Stimulated activated naive CD4-positive, alpha-beta T cell (primary cell): ENCODE measurements at regions not wholly inside any gene's neighbourhood (a gene's known extent, or its start where the extent isn't known, plus 50 kb on each side); places are given as distances from the start of the nearest gene placed in this dataset.
"Not testable (repeated sequence)": the region's sequence is repeated elsewhere in the genome, so short reads cannot be mapped to it uniquely, and the experiment has no call there.

ENCODE experiments used
- DNase-seq, 6 experiments: peaks; one replicate each; lab custom pipeline; 2025; lab: John Stamatoyannopoulos, UW

DNA sequence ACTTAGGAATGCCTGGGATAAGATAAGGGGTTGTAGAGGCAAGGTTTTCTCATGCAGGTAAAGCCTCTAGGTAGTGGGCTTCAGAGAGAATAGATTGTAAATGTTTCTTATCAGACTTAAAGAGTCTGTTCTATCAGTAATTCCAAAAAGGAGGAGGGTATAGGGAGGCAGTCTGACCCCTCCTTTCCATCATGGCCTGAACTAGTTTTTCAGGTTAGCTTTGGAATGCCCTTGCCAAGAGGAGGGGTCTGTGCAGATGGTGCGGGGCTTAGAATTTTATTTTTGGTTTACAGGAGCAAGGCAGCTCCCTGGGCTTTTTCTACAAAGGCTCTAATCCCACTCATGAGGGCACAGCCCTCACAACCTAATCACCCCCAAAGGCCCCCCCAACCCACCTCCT lies 135.0 kb downstream of the B3GNT2 start:
- no peak for DNase-seq

DNA sequence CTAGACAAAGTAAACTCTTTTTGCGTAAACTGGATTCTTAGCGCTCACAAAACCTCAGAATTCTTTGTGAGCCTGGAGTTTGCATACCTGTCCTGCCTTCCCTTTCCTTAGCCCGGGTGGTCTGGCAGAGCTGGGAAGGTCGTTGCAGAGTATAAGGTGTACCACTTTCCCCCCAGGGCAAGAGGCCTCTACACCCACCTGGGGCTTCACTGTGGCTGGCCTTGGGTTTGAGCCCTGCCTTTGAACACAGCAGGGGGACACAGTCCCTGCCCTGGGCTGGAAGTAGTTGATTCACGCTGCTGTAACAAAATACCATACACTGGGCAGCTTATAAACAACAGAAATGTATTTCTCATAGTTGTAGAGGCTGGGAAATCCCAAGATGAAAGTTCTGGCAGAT lies 133.9 kb downstream of the B3GNT2 start:
- no peak for DNase-seq

DNA sequence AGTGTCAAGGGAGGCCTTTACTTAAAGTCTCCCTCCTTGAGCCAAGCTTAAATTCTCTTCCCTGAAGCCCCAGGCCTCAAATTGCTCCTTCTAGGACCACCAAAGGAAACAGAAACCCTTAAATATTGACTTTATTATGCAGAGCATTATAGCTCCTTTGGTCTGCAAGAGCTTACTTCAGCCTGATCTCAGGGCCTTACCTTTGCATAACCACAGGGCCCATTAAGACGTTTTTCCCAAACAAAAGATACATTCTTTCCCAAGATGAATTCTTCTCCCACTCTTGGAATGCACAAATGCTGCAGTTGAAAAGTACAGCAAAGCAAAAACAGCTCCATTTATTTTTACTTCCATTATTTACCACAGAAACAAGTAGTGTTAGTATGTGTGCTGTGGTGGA lies 130.8 kb downstream of the B3GNT2 start:
- DNase-seq, result no peak

DNA sequence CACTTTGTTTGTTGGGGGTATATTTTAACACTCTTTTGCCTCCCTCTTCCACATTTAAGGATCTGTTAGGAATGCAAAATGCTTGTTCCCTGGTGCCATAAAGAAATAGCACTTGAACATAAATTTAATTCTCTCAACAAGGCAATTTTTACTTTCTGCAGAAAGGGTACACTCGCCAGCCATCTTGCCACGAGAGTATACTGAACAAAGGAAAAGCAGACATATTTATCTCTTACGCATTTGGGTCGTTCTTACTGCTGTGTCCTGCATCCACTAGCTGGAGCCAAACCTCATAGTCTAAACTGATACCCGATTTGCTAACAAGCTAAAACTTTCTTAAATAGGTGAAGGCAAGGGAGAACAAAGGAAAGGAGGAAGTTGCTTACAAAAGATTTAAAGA lies 129.5 kb downstream of the B3GNT2 start:
- no peak for DNase-seq

DNA sequence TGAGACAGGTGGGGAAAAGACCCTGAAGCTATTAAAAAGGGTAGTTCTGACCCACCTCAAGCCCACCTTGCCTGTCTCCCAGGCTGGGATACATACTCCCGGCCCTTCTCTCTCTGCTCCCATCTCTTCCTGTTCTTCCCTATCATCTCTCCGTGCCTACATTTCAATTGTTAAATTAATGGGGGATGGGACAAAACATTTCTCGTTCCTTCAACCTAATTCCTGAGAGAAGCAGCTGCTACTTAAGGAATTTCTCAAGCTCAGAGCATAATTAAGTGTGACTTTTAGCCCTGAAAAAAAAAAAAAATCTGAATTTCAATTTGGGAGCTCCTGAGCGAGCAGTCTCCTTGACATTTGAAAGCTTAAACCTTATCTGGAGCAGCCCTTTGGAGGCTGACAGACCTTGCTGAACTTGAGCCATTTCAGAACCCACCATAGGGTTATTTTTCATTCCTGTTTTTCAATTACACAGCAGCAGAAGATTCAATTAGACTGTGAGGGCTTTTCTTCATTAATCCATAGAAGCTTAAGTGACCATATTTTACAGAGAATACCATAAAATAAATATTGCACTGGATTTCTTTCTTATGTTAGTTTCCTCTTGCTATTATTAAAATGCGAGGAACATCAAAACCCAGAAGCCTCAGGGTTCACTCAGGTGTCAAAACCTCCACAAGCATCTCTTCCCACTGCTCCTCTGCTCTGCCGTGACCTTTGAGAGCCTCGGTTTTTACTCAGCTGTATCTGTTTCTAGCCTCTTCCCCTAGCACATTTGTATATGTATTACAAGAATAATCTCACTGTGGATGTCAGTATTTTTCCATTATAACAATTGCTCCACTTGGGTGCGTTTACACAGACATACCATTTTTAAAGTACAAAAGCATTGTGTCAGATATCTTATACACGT lies 125.7 kb downstream of the B3GNT2 start:
- DNase-seq, result no peak

DNA sequence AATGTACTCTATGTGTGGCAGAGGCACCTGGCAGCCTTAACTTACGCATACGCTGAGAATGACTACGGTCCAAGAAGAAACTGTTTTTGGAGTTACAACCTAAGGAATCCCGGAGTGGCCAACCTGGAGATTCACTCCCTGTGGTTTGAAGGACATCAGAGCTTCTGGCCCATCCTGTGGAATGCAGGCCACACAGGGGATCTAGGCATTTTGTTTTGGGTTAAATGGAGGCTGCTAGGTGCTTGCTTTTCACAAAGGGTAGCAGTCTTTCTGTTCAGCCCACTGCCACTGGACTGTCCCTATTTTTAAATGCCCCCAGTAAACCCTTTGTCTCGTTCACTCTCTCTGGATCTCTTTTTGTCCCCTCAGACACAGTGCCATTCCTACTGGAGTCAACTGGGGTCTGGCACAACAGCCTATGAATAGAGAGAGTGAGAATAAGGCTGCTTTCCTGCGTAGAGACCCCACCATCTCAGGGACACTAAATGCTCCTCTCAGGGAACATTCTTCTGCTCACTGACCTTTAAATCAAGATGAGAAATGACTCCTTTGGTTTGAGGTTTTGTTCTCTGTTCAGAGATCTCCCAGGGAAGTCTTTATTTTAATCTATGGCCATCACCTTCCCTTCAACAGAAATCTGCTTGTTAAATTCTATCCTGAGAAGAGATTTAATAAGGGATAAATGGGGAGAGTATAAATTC lies 124.9 kb downstream of the B3GNT2 start:
- DNase-seq, result no peak

DNA sequence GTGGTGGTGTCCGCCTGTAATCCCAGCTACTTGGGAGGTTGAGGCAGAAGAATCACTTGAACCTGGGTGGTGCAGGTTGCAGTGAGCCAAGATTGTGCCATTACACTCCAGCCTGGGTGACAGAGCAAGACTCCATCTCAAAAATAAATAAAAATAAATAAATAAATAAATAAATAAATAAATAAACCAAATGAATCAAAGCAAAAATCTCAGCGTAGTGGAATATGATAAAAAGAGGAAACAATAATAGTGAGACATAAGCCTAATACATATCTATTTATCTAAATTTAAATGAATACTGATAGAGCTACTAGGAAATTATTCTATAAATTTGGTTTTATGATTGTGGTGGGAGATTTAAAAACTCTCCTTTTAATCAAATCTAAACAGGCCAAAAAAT lies 124.2 kb downstream of the B3GNT2 start:
- DNase-seq, result not testable (repeated sequence)

DNA sequence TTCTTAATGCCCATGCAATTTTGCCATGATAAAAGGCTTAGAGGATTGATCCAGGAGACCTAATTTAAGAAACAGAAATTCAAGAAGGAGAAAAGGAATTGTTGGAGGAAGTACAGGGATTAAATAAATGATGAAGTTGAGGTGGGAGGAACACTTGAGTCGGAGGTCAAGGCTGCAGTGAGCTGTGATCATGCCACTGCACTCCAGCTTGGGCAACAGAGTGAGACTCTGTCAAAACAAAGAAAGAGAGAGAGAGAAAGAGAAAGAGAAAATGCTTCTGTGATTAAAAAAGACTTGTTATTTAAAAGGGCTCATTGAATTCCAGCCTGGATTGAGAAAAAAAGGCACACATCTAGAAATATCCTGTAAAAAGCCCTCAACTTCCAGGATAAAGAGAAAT lies 123.2 kb downstream of the B3GNT2 start:
- DNase-seq, result no peak

DNA sequence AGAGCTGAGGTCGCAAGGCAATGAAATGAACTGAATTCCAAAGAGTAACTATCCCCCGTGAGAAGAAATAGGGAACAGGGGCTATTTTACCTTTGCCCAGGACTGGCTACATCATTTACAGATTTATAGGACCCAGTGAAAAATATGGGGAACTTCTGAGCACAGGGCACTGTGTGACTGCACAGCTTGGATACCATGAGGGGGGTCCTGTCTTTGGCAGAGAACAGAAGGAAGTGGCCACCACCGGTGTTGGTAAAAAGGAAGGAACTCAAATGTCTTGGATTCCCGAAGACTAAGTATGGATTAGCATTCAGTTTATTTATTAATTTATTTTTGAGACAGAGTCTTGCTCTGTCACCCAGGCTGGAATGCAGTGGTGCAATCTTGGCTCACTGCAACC lies 119.6 kb downstream of the B3GNT2 start:
- DNase-seq, result no peak

DNA sequence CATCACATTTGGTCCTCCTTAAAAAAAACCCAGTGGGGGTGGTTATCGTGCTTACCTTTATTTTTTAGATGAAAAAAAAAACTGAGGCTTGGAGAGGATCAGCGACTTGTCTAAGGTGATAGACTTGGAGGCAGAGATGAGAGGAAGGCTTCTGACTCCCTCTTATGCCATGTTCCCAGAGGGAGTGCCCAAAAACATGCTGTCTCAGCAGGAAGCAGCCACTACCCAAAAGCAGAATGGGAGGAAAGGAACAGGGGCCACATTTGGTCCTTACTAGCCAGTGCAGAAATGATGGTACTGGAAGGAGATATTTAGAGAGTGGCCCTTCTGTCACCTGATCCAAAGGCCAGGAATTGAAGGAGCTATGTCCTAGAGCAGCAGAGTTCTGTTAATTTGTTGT lies 118.4 kb downstream of the B3GNT2 start:
- no peak for DNase-seq

DNA sequence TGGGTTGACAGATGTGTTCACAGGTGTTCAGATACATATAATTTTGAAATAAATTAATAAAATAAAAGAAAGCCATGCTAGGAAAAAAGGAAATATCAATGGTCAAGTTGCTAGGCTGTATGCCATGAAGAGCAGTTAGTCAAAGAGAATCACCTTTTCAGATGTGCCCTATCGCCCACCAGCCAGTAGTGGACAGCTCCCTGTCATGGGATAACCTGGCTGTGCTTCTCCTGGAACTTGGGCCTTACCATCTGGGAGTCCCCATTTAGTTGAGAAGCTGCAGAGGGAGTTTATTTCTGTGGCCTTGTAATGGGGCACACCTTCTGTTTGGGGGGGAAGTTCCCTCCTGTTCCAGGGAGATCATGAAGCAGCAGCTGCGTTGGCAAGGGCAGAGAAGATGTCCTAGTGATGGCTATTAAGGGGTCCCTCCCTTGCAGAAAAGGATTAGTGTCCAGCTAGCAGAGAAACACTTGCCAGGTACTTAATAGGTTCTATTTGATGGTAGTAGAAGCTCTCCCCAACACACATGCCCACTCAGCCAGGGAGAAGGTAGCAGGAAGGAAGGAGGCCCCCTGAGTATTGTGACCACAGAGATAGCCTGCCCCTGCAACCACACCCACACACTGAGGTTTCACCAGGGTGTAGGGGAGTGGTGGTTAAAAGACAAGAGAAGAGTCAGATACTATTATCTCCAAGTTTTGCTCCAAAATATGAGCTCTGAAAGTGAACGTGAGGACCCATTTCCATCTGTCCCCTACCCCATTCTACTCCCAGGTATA lies 117.7 kb downstream of the B3GNT2 start:
- no peak for DNase-seq

DNA sequence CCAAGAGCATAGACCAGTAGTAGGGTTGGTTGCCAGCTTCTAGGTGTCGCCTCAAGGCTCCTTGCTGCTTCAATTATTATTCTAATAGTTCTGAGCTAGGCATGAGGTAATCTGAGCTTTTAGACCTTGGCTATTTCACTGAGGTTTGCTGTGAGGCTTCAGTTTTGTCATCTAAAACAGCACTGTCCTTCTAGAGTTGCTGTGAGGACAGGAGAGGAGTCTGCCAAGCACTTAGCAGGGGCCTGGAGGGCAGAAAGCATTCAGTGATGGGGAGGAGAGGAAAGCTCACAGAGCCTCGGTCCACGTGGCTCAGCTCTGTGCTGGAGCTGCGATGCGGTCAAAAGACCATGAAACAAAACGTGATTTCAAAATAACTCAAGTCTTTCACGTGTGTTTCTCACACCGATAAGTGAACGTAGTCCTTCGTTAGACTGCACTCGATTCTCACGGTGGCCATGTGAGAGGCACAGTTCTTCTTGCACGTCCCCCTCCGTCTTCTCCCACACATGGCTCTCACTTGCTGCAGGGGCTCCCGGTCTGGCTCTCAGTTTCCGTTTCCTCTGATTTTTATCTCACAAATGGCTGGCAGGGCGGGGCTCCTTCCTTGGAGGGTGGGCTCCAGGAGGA lies 113.7 kb downstream of the B3GNT2 start:
- DNase-seq, result no peak

DNA sequence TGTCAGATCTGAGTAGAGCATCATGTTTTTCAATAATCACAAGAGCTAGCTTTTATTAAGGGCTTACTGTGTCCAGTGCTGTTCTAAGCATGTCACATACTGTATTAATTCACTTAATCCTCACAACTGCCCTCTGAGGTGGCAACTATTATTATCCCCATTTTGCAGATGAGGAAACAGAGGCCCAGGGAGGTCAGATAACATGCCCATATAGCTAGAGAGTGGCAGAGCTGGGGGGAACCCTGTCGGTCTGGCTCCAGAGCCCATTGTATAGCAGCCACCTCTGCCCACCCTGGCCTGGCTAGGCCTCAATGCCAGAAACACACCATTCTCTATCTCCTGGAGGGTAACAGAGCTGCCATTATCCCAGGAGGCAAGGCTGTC lies 113.2 kb downstream of the B3GNT2 start:
- DNase-seq, result no peak

DNA sequence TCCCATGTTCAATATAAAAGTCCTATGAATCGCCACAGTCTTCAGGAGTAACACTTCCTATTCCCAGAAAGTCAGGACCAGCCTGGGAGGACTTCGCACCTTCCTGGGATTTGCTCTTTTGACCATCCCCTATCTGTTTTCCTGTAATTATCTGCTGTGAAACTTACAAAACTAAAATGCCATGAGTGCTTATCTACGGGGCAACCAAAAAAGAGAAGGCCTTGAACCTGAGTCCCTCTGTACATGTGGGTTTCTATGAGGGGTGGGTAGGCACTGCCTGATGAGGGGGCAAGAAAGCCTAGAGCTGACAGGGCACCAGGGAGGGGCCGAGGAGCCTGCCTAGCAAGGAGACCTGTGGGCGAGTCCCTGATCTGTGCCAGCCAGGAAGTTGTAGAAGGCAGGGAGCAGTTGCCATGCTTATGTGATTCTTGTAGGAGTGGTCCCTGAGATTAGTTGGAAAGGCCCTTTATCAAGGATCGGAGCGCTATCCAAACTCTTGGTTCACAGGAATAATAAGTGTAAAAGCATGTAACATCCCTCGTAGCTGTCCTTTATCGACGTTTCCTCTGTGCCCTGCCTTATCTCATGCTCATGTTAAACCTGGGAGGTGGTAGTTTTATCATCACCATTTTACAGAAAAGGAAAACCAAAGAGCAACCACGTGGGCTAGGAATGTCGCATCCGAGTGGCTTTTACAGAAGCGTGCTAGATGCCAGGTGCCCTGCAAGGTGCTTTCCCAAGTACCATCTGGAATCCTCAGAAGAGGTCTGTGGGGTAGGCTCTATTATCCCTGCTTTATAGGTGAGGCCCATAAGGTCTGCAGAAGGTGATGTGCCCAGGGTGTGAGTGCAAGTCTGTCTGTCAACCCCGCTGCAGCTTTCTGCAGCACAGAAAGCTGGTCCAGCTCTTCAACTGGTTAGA lies 111.8 kb downstream of the B3GNT2 start:
- DNase-seq, result no peak

DNA sequence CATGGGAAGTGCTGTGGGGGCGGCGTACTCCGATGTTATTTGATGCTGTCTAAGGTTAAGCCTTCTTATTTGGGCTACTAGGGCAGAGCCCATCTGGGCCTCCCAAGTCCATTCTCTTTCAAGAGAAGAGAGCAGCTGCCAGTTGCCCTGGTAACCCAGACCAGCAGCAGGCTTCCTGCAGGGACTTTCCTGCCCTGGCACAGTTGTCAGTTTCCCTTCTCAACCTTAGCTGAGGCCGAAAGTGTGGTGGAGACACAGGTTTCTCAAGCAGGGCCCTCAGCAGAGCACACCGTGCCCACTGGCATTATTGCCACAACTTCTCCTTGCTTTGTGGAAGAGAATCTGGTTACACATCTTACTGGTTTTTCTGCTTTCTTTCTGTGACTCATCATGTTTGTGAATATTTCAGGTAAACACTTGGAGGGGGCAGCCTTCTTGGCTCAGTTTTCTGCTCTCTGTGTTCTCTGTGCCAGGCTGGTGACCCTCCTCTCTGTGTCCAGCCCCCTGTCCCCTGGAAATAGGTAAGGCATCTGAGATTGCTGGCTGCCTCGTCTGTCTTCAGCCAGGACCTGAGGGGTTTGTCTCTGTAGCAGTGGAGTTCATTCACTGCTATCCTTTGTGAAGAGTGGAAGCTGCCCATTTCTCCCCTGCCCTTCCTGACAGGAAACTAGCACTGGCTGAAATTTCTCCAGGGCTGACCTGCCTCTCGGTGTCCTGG lies 111.0 kb downstream of the B3GNT2 start:
- no peak for DNase-seq

DNA sequence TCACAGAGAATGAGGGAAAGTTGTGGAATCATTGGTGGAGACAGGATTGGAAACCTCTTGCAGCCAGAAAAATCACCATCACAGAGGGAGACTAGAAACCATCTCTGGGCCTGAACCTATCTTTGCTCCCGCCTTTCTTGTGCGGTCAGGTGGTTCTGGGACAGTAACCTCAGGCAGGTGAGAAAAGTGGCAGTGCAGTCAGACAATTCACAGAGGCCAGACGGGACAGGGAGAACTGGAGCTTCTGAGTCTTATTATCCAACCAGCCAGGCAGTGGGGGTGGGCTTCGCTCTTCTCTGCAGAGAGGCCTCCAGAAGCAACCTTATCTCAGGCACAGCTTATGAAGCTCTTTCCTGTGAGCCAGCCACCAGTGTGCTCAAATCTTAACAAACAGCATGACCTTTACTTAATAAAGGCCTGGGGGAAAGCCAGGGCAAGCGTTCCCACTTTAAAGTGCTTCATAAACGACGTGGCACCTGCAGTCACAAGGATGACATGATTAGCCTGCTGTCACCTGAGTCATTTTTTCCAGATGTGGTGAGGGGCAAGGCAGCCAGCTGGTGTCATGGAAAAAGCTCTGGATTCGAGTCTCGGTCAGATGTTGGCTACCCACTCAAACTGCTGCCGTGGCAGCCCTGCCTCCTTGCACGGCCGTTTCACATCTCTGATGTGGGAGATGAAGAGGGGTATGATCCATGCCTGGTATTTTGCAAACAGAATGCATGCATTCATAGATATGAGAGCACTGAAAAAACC lies 109.7 kb downstream of the B3GNT2 start:
- no peak for DNase-seq

DNA sequence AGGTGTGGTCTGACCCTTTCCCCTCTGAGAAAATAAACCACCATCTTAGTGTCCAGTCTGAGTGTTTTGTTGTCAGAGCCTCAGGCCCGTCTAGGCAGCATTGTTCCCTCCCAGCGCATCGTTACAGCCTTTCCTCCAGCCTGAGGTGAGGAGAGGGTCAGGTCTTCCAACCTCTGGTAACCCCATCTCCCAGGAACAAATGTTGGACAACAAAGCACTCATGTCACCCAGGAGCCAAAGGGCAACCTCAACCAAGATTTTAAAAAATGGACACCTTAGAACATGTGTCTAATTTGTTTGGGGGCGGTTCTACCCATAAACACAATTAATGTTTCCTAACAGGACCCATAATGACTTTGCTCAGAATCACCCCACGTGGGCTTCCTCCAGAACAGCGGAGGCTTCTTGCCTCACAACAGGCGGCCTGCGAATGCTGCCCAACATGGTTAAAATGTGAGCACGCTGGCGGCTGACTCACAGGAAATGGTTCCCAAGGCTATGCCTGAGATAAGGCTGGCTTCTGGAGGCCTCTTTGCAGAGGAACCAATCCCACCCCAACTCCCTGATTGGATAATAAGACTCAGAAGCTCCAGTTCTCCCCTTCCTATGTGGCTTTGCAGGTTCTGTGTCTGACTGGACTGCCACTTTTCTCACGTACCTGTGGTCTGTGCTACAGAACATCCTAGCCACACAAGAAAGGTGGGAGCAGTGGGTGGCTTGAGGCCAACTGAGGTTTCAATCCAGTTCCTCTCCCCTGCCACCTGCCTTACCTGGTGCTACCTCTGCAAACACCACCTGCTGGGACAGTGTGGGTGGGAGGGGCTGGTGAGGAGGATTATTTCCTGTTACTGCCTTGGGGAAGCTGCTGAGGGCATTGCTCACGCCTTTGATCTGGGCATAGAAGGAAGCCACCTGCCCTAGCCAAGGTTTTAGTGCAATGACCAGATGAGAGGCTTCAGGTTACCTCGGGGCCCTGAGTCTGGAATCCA lies 108.8 kb downstream of the B3GNT2 start:
- no peak for DNase-seq

DNA sequence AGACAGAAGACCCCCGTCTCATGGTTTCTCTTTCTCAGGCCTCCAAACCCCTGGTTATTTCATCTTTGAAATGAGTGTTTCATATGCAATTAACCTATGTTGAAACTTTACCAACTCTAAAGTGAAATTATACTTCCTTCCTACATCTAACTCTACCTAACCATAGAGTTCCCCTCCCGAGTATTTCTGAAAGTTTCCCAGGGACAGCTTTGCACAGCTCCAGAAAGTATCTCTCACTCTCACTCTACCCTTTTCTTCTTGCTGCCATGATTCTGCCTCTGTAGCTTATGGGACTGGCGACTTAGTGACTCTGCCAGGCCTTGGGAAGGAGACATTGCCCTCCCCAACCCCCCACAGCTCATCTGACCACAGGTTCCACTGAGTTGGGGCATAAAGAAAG lies 107.9 kb downstream of the B3GNT2 start:
- DNase-seq, result no peak
